AG08396 (cell line): ENCODE measurements at regions not wholly inside any gene's neighbourhood (a gene's known extent, or its start where the extent isn't known, plus 50 kb on each side); places are given as distances from the start of the nearest gene placed in this dataset.

ENCODE experiments used
- DNase-seq: peaks from one replicate; pipeline ENCODE4 v3.0.0; 2012; ENCODE audit warnings: low spot score, mixed read lengths

DNA sequence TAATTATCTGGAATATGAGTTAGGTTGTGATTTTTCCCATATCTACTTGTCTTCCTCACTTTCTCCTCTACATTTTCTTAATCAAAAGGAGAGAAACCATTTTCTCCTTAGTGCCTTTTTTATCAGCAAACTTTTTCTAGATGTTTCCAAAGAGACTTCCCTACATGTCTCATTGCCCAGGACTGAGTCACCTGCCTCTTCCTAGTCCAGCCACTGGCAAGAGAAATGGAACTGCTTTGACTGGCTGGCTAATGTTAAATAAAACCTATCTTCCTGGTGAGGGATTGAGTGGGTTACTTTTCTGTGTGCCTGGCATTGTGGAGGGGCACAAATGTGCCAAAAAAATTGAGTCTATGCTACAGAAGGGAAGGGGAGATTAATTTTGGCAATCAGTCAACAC is 52.1 kb upstream of the CD5L start:
- DNase-seq: no peak

DNA sequence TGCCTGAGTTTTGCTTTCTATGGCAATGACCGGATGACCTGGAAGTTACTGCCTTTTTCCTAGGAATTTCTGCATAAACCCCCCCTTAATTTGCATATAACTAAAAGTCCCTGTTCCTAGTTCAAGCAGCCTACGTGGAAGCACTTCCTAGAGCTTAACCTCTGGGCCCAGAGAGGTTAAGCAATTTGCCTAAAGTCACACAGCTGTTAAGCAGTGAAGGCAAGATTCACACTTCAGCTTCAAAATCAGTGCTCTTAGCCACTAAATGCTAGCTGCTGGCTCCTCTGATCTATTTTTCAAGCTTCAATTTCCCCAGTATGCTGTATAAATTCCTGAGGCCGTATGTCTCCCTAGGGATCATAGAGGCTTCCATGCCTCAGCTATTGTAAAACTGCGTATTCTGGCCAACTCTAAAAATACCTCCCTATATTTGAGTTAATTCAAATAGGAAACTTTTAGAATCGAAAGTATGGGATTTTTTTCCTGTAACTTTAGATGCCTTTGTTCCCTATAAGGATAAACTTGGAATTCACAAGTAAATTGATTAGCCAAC is 53.1 kb upstream of the CD5L start:
- no peak for DNase-seq

DNA sequence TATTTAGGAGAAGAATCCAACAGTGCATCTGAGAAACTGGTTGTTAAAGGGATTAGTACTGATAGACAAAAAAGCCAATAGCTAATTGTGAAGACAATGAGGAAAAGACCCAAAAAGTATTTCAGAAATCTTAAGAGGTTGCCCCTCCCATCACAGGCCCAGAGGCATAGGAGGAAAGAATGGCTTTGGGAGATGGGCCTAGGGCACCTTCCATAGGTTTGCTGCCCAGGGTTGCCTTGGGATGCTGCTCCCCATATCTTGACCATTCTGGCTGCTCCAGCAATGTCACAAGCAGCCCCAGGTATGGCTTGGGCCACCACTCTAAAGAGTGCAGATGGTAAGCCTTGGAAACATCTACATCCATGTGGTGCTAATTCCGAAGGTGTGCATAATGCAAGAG is 68.7 kb upstream of the CD5L start:
- no peak for DNase-seq

DNA sequence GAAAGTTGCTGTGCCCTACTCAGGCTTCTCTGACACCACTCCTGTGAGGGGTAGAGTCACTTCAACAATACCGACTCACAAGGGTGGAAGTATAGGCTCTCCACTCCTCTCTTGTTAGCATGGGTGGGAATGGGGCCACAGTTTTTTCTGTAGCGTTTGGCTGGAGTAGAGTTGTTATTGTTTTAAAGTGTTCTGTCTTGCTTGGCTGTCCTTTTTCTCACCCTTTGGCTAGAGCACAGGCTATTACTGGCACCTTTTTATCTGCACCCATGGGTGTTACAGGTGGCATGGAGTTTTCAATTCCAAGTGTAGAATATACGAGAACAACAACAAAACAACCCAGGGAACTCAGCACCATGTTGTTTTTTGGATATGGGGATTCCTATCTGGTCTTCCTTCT is 74.3 kb upstream of the CD5L start:
- DNase-seq: no peak

DNA sequence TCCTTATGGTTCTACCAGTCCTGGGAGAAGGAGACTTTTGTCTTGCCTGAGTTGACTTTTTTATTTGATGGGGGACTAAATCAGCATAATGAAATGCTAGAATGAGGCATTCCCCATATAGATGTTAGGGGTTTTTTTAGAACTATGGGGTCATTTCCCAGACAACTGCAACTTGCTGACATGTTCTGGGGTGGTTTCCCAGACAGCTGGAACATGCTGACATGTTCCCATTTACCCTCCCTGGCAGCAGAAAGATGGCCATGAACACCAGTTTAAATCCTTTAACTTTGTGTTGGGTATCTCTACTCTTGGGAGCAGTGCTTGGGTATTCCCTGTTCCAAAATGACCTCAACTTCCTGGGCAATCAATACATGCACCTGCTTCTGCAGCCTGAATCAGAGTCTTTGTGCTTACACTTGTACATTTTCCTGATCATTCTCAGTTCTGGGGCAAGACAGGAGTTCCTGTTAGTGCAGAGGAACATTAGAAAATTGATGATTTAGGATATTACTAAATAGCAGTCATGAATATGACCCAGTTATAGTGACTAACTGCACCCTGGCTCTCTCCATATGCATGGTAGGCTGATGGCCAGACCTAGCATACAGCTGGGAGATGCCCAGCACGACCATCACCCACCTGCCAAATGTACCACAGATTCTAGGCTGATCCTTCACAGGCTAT is 75.4 kb upstream of the CD5L start:
- no peak for DNase-seq

DNA sequence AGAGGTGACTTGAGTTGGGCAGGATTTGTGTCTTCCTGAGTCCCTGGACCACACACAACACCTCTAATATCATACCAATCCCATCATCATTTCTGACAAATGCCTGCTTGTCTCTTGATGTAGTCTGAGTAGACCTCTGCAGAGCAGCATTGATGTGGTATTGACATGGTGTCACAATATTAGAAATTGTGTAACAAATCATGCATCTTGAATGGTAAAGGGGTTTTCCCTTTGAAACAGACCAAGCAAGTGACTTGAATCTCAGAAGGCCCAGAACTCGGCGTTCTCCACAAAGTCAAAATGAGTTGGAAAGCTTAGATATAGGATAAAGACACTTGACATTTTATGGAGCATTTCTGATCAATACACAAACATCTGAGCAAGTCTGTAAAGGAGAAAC is 72.7 kb upstream of the KIRREL1 start:
- no peak for DNase-seq

DNA sequence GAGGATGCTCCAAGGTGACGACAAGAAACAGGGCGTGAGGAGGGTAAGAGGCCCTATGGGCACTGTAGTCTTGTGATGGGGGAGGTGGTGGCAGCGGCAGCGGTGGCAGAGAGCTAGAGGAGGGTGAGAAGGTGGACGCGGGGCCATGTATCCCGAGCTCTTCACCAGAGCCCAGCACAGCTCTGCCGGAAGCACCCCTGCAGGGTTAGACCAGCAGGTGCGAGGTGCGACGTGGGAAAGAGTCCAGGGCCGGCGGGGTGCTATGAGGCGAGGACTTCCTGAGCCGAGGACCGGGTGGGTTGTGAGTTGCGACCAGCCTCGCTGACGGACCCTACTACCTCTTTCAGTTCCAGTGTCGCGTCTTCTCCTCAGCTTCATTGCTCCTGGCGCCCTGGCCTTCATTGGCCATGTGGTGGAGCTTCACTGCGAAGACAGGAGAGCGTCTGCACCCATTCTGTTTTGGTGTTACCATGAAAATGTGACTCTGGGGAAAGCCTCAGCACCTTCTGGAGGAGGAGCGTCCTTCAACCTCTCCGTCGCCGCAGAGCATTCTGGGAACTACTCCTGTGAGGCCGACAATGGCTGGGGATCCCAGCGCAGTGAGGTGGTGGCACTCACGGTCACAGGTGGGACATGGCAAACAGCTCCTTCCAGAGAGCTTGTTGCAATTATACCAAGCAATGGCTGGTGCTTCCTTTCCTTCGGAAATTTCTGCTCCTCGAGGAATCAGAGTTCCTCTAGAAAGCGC is 67.9 kb upstream of the KIRREL1 start:
- DNase-seq: no peak

DNA sequence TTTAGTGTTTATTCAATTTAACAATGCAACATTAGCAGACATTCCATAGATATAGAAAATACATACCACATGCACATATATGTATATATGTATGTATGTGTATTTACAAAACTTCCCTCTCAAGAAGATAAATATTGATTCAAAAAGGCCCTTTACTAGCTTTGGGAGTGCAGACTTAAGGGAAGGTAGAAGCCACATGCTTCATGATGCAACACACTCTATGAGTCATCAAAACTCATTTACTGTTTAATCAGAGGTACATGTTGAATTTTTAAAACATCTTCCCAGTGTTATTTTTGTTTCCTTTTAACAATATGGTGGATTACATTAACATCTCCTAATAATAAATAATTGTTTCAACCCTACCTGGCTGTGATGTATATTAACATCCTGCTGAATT is 61.4 kb upstream of the KIRREL1 start:
- DNase-seq: peak; percentile 12

DNA sequence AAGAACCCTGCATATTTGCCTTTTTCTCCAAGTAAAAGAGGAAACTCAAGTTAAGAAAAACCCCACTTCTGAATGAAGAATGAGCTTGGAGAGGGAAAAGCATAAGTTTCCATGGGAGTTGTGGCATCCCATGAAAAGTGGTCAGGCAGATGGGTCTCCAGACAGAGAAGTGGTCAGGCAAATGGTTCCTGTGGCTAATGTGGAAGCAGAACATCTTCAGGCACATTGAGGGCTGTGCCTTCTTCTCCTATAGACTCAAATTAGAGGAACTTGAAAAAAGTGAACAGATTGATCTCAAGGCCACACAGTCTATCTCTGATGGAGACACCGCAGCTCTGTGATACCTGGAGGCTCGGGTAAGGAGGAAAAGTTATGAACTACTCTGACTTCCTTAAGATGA is 55.7 kb upstream of the KIRREL1 start:
- DNase-seq: no peak

DNA sequence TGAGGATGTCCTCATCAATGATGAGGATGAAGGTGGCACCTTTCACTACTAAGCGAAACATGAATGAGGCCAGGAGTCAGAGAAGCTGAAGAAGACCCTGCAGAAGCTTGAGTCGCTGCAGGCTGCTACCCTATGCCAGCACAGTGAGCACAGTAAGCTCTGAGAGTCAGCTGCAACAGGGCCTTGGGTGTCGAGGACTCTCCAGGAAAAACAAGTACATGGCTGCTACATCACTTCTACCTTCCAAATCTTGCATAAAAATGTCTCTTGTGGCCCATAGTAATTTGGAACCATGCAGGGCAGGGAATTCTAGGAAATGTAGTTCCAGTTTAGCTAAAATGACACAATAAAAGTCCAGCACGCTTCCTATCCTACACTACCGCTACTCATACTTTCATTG is 51.5 kb upstream of the KIRREL1 start:
- no peak for DNase-seq
